Effector memory CD4-positive, alpha-beta T cell (primary cell): ENCODE measurements at regions not wholly inside any gene's neighbourhood (a gene's known extent, or its start where the extent isn't known, plus 50 kb on each side); places are given as distances from the start of the nearest gene placed in this dataset.

ENCODE experiments used
- DNase-seq, 3 donors: peaks; one replicate each; pipeline ENCODE4 v3.0.0-alpha.2; 2020
- H3K27ac ChIP-seq: 2 replicates; pipeline ENCODE4 v1.7.0; 2013; ENCODE audit warnings: mild to moderate bottlenecking, low read length, moderate library complexity; ENCODE audit not compliant: insufficient read depth, poor library complexity, severe bottlenecking
- H3K27me3 ChIP-seq: replicated peaks from 2 replicates; pipeline ENCODE4 v1.7.0; 2013; ENCODE audit warnings: mild to moderate bottlenecking, low read length; ENCODE audit not compliant: insufficient read depth, control insufficient read depth, poor library complexity, severe bottlenecking
- H3K36me3 ChIP-seq: 2 replicates; pipeline ENCODE4 v1.7.0; 2013; ENCODE audit warnings: mild to moderate bottlenecking, low read length, moderate library complexity; ENCODE audit not compliant: control insufficient read depth, insufficient read depth
- H3K4me1 ChIP-seq: 2 replicates; pipeline ENCODE4 v1.7.0; 2013; ENCODE audit warnings: low read length, mild to moderate bottlenecking; ENCODE audit not compliant: control insufficient read depth, insufficient read depth, poor library complexity, severe bottlenecking
- H3K4me3 ChIP-seq: 2 replicates; pipeline ENCODE4 v1.7.0; 2013; ENCODE audit warnings: low read length, low read depth, mild to moderate bottlenecking; ENCODE audit not compliant: insufficient read depth, poor library complexity, severe bottlenecking
- H3K9me3 ChIP-seq: 2 replicates; pipeline ENCODE4 v1.7.0; 2013; ENCODE audit warnings: mild to moderate bottlenecking, low read length, moderate library complexity; ENCODE audit not compliant: control insufficient read depth

DNA sequence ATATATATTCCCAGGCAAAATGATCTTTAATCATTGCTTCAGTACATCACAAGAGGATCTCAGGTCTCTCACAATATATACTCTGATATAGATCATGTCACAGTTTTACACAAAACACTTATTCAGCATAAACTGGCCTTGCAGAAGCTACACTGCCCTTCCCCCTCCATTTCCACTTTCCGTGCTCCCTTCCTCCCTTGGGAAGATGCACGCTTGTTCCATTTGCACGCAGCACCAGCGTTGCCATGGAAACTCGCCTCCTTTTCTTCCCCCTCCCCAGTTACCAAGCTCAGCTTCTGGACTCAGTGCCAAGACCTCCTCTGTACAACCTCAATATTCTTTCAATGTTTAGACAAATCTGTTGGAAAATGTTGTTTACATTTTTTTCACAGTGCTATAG is 154.6 kb downstream of the RFPL4B start:
- H3K4me3 ChIP-seq, result no peak overlapping the region
- no peaks in the 10 kb centered on the region for H3K4me1 ChIP-seq
- no peaks in the 10 kb centered on the region for H3K36me3 ChIP-seq
- no peaks in the 10 kb centered on the region for H3K9me3 ChIP-seq
- no peak overlapping the region for H3K27ac ChIP-seq
- DNase-seq, result no peak
- H3K27me3 ChIP-seq, result no peaks in the 10 kb centered on the region

DNA sequence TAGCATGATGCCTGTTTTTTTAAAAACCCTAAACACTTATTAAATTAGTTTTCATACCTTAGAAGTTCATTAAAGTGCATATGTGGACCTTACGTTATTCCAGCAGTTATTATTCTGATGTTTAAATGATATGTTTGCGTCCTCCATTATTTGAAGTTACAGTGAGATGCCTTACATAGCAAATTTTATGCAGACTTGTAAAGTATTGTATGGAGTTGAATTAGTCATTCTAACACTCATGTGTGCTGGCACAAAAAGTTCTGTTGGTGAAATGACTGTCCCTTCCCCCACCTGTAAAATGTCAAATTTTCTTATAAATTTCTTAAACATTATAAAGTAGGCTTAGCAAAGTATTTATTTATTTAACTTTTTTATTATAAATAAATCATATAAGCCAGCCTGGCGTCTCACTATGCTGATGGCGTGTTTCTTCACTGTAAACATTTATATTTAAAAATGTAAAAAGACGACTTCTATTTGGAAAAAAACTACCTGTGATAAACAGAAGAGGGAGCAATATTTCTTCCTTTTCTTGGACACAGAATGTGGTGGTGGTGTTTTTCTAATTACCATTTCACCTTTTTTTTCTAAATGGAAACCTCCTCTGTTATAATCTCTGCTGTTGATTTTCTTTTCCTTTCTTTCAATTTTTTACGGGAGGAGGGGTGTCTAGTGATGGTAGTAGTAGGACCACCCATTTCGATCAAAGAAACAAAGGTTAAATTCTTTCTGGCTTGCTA is 155.4 kb downstream of the RFPL4B start:
- no peak overlapping the region for H3K4me3 ChIP-seq
- no peak overlapping the region for H3K27ac ChIP-seq
- no peak for DNase-seq

DNA sequence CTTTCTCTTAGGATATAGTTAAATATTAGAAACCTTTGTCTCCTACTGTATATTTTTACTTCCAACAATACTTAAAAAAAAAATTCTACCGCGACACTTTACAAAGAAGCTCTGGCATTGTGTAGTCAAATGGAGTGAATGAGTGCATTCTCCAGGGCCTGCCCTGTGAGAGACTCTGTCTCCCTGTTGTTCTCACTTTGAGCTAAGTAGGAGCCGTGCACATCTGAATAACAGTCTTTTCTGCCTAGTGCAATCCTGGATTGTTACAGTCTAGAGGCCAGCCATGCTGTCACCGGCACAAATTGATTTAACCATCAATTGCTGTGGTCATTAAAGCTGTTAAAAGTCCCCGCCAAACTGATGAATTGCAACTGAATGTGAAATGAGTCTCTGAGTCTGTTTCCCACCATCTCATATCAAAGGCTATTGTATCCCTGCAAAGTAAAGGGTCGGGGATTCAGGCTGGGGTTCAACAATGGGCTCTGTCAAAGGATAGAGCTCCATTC is 156.0 kb downstream of the RFPL4B start:
- no peaks in the 10 kb centered on the region for H3K4me1 ChIP-seq
- no peak overlapping the region for H3K4me3 ChIP-seq
- H3K27me3 ChIP-seq, result no peaks in the 10 kb centered on the region
- H3K27ac ChIP-seq, result no peak overlapping the region
- no peak for DNase-seq
- no peaks in the 10 kb centered on the region for H3K36me3 ChIP-seq
- H3K9me3 ChIP-seq, result no peaks in the 10 kb centered on the region

More for the DNA sequence above, 155.4 kb downstream of the RFPL4B start:
- Histone ChIP-seq H3K9me3 (no peaks in the 10 kb centered on the region), H3K36me3 (no peaks in the 10 kb centered on the region), H3K27me3 (no peaks in the 10 kb centered on the region), H3K4me1 (no peaks in the 10 kb centered on the region)

DNA sequence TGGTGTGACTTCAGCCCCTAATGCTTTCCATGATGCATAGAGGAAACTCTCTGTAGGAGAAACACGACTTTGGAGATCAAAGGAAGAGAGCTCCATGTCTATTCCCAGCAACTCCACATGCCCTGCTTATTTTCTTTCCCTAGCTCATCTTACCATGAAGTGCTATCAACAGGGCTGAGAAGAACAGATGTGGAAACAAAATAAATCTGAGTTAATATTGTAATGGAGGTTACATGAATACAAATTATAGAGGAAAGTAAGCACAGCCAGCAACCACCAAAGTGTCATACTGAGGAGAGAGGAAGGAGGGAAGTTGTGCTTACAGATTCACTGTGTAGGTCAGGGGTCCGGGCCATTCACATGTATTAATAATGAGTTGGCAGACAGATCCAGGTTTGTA is 157.5 kb downstream of the RFPL4B start:
- Histone ChIP-seq H3K4me3 (no peak overlapping the region), H3K4me1 (no peaks in the 10 kb centered on the region), H3K27me3 (no peaks in the 10 kb centered on the region), H3K36me3 (no peaks in the 10 kb centered on the region), H3K27ac (no peak overlapping the region), H3K9me3 (no peaks in the 10 kb centered on the region)
- no peak for DNase-seq

DNA sequence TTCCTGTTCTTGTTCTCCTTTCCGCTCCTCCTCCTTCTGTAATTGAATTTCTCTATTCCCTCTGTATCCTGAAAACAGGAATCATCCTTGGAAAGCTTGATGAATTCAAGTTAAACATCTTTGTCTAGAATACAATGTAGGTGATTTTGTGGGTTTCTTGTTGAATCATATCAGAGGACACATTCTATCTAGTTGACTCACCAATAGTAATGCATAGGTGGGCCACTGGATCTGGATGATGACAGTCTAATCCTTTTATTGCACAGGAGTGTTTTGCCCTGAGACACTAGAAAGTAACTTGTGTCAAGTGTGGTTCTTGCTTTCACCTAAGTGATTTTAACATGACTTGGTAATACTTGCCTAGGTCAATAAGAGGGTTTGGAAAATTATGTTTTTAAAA is 164.3 kb downstream of the RFPL4B start:
- H3K36me3 ChIP-seq, result no peaks in the 10 kb centered on the region
- H3K27ac ChIP-seq, result no peak overlapping the region
- no peak for DNase-seq
- no peaks in the 10 kb centered on the region for H3K27me3 ChIP-seq
- no peaks in the 10 kb centered on the region for H3K9me3 ChIP-seq
- no peaks in the 10 kb centered on the region for H3K4me1 ChIP-seq
- no peak overlapping the region for H3K4me3 ChIP-seq

DNA sequence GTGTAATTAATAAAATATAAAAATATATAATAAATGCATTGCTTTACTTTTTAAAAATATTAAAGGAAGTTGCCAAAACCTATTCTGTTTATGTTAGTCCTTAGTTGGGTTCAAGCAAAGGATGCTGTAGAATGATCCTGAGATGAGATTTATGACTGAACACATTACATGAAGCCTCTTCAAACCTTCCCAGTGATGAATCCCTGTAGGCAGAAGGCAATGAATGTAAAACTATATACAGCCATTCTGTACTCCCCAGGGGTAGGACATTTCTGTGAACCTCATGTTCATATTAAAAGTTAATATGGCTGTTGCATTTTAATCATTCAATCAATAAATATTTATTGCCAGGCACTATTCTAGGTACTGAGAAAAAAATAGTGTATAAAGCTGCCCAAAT is 166.0 kb downstream of the RFPL4B start:
- no peaks in the 10 kb centered on the region for H3K36me3 ChIP-seq
- H3K4me3 ChIP-seq, result no peak overlapping the region
- no peaks in the 10 kb centered on the region for H3K27me3 ChIP-seq
- no peak overlapping the region for H3K27ac ChIP-seq
- DNase-seq, result no peak
- no peaks in the 10 kb centered on the region for H3K4me1 ChIP-seq
- H3K9me3 ChIP-seq, result no peaks in the 10 kb centered on the region

DNA sequence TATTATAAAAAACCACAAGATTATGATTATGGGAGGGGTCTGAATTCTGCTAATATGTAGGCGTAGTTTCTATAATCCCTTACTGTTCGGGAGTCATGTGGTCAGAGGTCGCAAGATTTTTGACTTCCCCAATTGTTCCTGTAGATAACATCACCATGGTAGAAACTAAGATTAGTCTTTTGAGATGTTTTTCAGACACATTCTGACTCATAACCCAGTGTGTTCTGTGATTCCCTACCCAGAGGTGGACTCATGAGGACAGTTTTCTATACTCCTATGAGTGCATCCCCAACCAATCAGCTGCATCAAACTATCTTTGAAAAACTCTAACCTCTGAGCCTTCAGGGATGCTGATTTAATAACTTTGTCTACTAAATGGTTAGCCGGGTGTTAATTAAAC is 175.5 kb downstream of the RFPL4B start:
- Histone ChIP-seq H3K4me3 (no peak overlapping the region), H3K27me3 (no peaks in the 10 kb centered on the region), H3K4me1 (no peaks in the 10 kb centered on the region), H3K27ac (no peak overlapping the region), H3K9me3 (no peaks in the 10 kb centered on the region), H3K36me3 (no peaks in the 10 kb centered on the region)
- DNase-seq, result no peak

DNA sequence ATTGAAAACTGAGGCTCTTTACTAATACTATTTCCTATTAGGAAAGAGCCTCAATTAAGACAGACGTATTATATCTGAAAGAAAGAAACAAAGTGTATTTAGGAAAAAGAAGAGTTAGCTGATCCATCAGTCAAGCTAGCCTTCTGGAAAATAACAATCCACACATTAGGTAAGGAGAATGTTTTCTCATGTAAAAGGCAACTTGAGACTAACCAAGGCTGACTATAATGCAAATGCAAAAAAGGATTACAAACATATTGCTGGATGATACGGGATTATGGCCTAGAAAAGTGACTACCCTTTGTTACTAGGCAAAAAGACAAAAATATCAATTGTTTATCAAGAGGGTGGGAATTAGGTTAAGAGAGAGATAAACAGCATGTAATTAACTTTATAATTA is 176.9 kb downstream of the RFPL4B start:
- Histone ChIP-seq H3K36me3 (no peaks in the 10 kb centered on the region), H3K4me1 (no peaks in the 10 kb centered on the region), H3K9me3 (no peaks in the 10 kb centered on the region), H3K27me3 (no peaks in the 10 kb centered on the region), H3K4me3 (no peak overlapping the region), H3K27ac (no peak overlapping the region)
- no peak for DNase-seq

DNA sequence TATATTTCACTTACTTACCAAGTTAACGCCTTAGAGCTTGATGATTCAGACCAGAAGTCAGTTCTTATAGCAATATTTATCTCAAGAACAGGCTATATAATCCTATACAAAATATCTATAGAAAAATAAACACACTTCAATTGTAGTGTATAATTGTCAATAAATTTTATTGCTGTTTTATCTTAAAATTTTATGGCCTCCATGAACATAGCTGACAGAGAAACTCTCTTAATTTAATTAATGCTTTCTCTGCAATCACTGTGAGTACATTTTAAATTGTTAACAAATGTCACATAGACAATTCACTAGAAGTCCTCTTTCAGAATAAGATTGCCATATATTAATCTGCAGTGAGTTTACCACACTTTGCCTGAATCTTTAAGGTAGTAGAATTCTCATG is 178.6 kb downstream of the RFPL4B start:
- Histone ChIP-seq H3K27me3 (no peaks in the 10 kb centered on the region), H3K4me1 (no peaks in the 10 kb centered on the region), H3K9me3 (no peaks in the 10 kb centered on the region), H3K36me3 (no peaks in the 10 kb centered on the region), H3K27ac (no peak overlapping the region), H3K4me3 (no peak overlapping the region)
- no peak for DNase-seq

DNA sequence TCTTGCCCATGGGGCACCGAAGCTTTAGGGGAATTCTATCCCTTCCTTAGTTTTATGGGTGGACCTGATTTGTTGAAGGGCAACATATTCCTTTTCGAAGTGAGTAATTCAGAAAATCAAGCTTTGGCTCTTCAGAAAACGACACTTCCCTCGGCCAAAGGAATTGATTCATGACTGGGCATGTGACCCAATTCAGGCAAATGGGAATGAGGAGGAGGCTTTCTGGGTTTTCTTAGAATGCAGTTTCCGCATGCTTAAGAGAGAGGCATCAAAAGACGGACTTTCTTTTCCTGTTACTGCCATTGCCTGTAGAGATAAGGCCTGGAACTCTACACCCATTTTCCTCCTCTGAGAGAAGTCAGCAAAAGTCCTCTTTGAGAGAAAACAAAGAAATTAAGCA is 179.5 kb downstream of the RFPL4B start:
- Histone ChIP-seq H3K27ac (no peak overlapping the region), H3K36me3 (no peaks in the 10 kb centered on the region), H3K4me1 (no peaks in the 10 kb centered on the region), H3K9me3 (no peaks in the 10 kb centered on the region), H3K27me3 (no peaks in the 10 kb centered on the region), H3K4me3 (no peak overlapping the region)
- DNase-seq, result no peak
